Skeletal muscle cell (primary cell): ENCODE measurements at regions not wholly inside any gene's neighbourhood (a gene's known extent, or its start where the extent isn't known, plus 50 kb on each side); places are given as distances from the start of the nearest gene placed in this dataset.

Source experiments
- DNase-seq: peaks from one replicate; pipeline ENCODE4 v3.0.0-alpha.2; 2010; ENCODE audit warnings: low read depth
- H3K4me3 ChIP-seq: 2 replicates; pipeline ENCODE4 v1.5.1; 2011; ENCODE audit warnings: low read depth, mild to moderate bottlenecking, control low read depth, low read length, moderate library complexity

- no peak for DNase-seq
- no peak overlapping the region for H3K4me3 ChIP-seq
Measured at GRCh38 chr12:27178723-27179399, 65.2 kb upstream of the STK38L start.

GRCh38 chr12:27179400-27180214, 64.5 kb upstream of the STK38L start:
- H3K4me3 ChIP-seq: no peak overlapping the region
- peak; percentile 97 for DNase-seq

- no peak overlapping the region for H3K4me3 ChIP-seq
- no peak for DNase-seq
Measured at GRCh38 chr12:27180906-27181505, 63.1 kb upstream of the STK38L start.

GRCh38 chr12:27183342-27183741, 60.7 kb upstream of the STK38L start:
- DNase-seq: no peak
- no peak overlapping the region for H3K4me3 ChIP-seq

GRCh38 chr12:27185234-27186021, 58.7 kb upstream of the STK38L start:
- H3K4me3 ChIP-seq: no peak overlapping the region
- no peak for DNase-seq

GRCh38 chr12:27186022-27186839, 57.9 kb upstream of the STK38L start:
- DNase-seq: no peak
- H3K4me3 ChIP-seq: no peak overlapping the region

GRCh38 chr12:27187697-27188096, 56.4 kb upstream of the STK38L start:
- DNase-seq: no peak
- no peak overlapping the region for H3K4me3 ChIP-seq

- no peak overlapping the region for H3K4me3 ChIP-seq
- no peak for DNase-seq
Measured at GRCh38 chr12:27190761-27191160, 53.3 kb upstream of the STK38L start.

- DNase-seq: no peak
- H3K4me3 ChIP-seq: no peak overlapping the region
Measured at GRCh38 chr12:27191531-27191930, 52.6 kb upstream of the STK38L start.

GRCh38 chr12:27192118-27192802, 51.8 kb upstream of the STK38L start:
- no peak for DNase-seq
- no peak overlapping the region for H3K4me3 ChIP-seq

- H3K4me3 ChIP-seq: no peak overlapping the region
- no peak for DNase-seq
Measured at GRCh38 chr12:27193106-27193505, 51.0 kb upstream of the STK38L start.

GRCh38 chr12:27193854-27194544, 50.1 kb upstream of the STK38L start:
- peak; percentile 93 for DNase-seq
- H3K4me3 ChIP-seq: no peak overlapping the region
